GM13976 (cell line): ENCODE measurements at regions not wholly inside any gene's neighbourhood (a gene's known extent, or its start where the extent isn't known, plus 50 kb on each side); places are given as distances from the start of the nearest gene placed in this dataset.

Source experiments
- DNase-seq: peaks from one replicate; pipeline ENCODE4 v3.0.0; 2012; ENCODE audit warnings: low spot score
- CTCF ChIP-seq: IDR thresholded peaks from 2 replicates; pipeline ENCODE4 v1.5.1; 2012; ENCODE audit warnings: borderline replicate concordance, mild to moderate bottlenecking; ENCODE audit not compliant: insufficient read depth; ENCODE audit errors: extremely low read depth, missing control alignments, control extremely low read depth
- in situ Hi-C: fragments of 300-500 bp; cut with MboI; formaldehyde crosslinking; loops from one replicate; pipeline ENCODE4 v1.12.0; 2022; ENCODE audit warnings: low sequenced_read_pairs, mixed read lengths, inconsistent platforms; ENCODE audit not compliant: unreplicated experiment

- no peak for DNase-seq
- no peak for TF ChIP-seq CTCF
- in situ Hi-C loops = no loop called here
These were observed 305.0 kb downstream of the SMOC2 start for GRCh38 chr6:168746013-168746412.

- in situ Hi-C loops = no loop called here
- TF ChIP-seq CTCF = no peak
- DNase-seq = no peak
These were observed 303.9 kb downstream of the SMOC2 start for GRCh38 chr6:168744861-168745260.

GRCh38 chr6:168741942-168742782 is 301.2 kb downstream of the SMOC2 start:
- DNase-seq = no peak
- in situ Hi-C loops = no loop called here
- TF ChIP-seq CTCF = no peak

- DNase-seq = no peak
- in situ Hi-C loops = no loop called here
- no peak for TF ChIP-seq CTCF
These were observed 300.3 kb downstream of the SMOC2 start for GRCh38 chr6:168741305-168741704.

GRCh38 chr6:168739381-168739780 is 298.4 kb downstream of the SMOC2 start:
- DNase-seq = no peak
- TF ChIP-seq CTCF = no peak
- in situ Hi-C loops = no loop called here

- no peak for DNase-seq
- in situ Hi-C loops = no loop called here
These were observed 296.5 kb downstream of the SMOC2 start for GRCh38 chr6:168737481-168737880.

More at GRCh38 chr6:168737481-168737880, 296.5 kb downstream of the SMOC2 start:
- TF ChIP-seq CTCF = no peak
